RPMI8226 (cell line): ENCODE measurements at regions not wholly inside any gene's neighbourhood (a gene's known extent, or its start where the extent isn't known, plus 50 kb on each side); places are given as distances from the start of the nearest gene placed in this dataset.

ENCODE experiments used
- DNase-seq: peaks from one replicate; pipeline ENCODE4 v3.0.0-alpha.2; 2015

DNA sequence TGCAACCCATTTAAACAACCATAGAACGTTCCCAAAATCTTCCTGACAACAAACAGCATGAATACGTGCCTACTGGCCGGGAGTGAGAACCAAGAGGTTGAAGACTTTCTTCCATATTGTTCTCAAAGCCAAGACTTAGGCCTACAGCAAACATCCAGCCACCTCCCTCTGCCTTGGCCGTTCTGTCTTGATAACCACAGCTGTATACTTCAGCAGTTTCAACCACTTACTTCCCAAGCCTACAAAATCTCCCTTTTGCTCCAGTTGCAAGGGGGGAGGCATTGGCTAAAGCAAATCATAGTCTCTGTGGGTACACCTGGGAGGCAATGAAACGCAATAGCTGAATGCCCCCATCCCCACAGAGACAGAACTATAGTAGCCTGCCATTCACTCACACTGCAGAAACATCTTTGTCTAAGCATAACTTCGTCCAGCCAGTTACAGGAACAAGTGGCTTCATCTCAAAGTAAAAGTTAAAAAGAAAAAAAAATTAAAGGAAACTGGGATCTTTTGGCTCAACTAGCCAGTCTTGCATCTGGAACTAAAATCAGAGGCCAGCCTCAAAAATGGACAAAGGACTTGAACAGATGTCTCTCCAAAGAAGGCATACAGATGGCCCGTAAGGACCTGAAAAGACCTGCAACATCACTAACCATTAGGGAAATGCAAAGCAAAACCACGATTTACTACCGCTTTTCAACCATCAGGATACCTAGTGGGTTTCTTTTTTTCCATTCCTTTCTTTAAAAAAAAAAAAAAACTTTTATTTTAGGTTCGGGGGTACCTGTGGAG is 186.0 kb downstream of the PSMG1 start:
- DNase-seq = no peak

DNA sequence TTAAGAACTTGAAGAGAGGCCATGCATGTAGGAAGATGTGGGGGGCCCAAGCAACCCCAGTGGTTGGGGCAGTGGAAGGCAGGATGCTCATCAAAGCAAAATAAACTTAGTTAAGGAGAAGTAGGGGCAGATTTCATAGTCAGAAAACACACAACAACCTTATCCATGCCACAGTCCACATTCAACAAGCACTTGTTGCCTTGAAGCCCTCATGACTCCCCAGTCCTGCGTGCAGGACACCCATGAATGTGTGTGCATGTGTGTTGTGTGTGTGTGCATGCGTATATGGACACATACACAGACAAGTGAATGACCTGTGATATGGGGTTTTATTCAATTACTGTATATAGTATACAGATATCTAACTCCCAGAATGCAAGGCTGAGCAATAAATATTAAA is 186.9 kb downstream of the PSMG1 start:
- no peak for DNase-seq

DNA sequence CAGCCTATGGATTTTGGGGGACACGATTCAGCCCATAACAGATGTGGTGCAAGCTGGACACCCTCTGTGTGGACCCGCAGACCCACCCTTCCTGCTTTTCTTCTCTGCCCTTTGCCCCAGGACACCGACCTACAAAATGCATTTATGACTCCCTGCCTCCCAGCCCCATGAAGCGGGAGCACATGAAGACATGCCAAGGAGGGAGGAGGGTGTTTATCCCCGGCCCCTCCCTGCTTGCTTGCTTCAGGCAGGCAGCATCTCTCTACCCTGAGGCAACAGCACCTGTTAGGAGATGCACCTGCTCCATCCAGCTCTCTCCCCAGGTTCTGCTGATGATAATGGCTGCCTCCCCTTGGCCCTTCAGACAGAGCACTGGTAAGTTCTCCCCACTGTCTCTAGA is 187.5 kb downstream of the PSMG1 start:
- DNase-seq = peak; percentile 58

DNA sequence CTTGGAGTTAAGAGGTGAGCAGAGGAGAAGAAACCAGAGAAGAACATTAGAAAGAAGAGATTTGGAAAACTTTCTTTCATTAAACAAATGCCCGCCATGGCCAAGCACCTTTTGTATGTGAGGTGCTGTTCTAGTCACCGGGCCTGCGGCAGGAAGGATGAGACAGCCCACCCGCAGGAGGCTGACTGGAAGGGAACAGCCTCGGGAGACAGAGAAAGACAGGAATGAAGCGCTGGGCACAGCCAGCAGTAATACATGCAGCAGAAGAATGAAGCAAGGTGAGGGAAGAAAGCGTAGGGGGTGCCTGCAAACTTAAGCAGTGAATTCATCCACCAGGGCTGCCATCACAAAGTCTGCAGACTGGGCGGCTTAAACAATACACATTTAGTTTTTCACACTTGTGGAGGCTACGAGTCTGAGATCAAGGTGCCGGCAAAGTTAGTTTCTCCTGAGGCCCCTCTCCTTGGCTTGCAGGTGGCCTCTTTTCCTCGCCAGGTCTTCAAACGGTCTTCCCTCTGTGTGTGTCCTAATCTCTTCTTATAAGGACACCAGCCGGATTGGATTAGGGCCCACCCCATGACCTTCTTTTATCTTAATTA is 188.1 kb downstream of the PSMG1 start:
- no peak for DNase-seq

DNA sequence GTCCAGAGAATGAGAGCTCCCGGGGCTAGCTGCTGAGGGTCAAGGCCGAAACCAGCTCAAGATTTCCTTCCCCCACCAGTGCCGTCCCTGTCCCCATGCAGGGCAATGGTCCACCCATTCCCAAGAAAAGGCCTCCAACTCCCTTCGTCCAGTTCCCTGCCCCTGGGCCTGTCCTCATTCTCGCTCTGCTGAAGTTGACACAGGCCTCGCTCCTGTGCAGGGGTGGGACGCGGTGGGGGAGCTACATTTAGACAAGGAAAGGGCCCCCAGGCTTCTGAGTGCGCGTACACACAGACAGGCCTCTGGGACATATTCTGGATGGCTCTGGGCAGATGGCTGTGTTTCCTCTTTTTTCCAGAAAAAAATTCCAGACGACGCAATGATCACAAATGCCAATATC is 188.3 kb downstream of the ETS2 start:
- no peak for DNase-seq

DNA sequence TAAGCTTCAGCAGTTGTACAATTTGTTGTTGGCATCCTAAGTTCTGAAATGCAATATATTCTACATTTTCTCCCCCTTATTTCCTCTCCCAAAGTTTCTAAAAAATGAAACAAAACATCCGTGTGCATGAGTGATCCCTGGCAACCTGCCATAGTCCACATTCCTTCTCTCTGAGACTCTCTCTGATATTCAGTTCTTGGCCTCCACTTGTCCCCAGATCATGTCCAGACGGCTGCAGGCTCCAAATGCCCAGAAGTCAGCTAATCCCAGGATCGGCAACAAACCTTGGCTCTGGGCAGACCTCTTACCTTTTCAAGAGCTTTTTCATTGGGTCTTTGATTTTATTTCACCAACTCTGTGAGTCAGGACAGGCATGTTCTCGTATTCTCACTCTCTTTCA is 187.8 kb downstream of the ETS2 start:
- DNase-seq = peak; percentile 37

DNA sequence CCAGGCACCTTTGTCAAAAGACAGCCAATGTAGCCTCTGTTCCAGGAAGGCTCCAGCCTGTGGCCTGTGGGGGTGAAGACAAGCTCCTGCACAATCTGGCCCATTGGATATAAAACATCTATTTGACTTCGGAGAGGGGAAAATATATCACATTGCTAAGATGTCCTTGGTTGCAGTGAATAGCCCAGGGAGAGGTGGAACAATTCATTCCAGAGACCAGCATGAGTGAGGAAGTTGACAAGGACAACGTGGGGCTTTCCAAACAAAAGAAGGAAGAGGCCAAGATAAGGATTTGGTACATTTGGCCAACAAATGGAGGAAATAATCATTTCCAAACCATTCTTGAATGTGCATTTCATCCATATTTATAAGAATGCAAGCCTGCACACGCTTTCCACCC is 187.0 kb downstream of the ETS2 start:
- DNase-seq = no peak

DNA sequence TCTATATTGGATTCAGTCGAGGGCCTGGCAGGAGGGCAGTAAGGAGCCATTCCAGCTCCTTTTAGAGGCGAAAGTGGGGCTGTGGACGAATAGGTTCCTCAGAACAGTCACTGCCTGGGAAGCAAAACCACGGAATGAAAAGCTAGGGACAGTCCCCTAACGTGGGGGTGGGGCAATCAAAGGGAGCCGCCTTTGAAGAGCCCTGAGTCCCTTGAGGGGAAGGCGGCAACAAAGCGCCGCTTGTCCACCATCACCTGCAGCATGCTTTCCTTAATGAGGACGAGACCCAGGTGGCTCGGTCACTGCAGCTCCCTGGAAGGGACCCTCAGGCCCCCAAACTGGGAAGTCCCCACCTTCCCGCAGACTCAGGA is 184.7 kb downstream of the ETS2 start:
- no peak for DNase-seq

DNA sequence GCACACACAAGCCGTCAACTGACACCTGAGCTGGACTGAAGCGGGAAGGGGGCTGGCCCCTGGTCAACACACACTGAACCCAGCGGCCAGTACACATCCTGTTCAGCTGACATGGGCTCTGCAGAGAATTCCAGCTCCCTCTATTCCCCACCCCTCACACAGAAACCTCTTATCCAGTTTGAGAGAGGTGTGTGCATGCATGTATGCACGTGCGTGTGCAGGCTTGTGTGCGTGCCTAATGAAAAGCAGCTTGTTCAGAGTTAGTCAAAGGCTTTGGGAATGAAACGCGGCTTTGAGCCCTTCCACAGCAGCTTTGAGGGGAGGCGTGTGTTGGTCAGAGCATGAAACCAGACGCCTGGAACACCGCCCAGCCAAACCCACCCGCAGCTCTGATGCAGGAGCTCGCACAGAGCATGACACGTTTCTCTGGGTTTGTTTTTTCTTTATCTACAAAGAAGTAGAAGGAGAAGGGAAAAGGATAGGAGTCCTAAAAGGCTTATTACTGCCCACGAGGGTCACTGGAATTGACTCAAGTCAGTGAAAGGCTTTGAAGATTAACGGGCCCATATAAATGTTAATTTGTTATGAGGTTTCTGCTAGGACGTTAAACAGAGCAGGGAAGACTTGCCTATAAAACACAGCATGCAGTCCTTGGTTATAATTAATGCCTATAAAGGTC is 184.2 kb downstream of the ETS2 start:
- no peak for DNase-seq

DNA sequence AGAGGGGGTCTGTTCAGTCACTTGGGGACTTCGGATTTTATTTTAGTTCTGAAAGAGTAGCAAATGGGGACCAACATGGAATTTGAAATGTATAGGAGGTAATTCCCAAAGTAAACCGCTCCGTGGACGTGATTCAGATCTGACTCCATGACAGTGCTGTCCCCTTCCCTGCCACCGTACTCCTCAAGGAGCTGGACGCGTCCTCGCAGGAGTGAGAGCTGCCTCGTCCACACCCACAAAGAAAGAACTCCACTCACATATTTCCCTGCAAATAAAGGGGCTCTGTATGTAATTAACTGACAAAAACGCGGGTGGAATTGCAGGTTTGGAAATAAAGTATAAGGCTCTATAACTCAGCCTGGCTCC is 183.6 kb downstream of the ETS2 start:
- DNase-seq = no peak

DNA sequence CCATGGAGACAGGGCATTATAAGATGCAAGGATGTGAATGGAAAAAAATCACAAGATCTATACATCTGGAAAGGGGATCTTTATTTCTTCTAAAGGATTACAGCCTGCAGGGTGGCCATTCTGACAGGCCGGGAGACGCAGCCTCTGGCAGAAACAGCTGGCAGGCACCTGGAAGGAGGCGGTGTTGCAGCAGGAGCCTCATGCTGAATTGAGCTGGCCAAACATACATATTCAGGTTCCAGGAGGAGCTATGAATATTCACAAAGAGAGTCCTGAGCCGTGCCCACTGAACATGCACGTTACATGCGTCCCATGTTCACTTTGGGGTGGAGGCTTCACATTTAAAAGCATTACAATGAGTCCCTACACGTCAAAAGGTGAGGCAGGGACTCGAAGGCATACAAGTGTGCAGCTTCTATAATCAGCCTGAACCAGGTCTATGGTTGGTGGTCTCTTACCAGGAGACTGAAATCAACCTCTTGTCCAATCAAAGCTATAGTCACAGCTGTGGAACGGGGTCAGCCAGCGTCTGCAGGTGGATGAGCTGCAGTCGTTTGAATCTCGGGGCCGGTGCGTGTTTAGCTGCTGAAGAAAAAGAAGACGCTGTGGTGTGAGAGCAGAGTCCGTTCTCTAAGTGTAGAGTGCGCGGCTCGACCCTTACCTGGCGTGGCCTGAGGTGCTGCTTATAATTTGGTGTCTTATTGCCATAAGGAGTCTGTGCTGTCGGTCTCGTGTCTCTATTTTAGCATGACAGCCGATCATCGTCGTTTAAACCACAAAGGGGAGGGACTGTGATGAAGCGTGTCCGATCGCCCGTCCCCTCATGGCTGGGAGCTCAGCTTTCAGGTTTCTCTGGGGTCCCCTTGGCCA is 183.0 kb downstream of the ETS2 start:
- peak; percentile 46 for DNase-seq

DNA sequence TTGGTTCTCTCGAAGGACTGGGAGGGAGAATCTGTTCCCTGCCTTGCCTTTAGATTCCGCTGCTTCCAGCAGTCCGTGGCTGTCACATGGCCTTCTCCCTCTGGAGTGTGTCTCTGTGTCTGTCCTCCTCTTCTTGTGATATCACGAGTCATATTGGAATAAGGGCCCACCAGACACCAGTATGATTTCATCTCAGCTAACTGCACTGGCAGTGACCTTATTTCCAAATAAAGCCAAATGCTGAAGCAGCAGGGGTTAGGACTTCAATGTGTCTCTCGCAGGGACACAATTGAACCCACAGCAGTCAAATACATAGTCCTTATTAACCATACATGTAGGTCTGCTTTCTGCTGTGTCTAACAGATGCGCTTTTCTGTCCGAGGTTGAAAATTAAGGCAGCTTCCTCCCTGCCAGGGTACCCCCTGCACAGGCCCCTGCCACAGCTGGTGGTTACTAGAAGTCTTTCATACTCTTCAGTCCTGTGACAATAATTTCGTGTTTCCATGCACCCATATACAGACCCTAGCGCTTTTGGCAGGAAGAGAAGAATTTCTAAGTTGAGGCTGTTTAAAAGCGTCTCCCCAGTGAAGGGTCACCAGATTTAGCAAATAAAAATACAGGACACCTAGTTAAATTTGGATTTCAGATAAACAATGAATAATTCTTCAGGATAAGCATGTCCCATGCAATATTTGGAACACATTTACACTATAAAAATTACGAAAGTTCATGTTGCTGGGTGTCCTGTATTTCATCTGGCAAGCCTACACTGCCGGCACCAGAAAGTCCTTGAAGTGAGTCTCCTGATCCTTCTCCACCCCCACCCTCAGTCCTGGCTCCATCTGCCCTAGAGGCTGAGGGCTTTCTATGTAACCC is 182.1 kb downstream of the ETS2 start:
- DNase-seq = no peak

DNA sequence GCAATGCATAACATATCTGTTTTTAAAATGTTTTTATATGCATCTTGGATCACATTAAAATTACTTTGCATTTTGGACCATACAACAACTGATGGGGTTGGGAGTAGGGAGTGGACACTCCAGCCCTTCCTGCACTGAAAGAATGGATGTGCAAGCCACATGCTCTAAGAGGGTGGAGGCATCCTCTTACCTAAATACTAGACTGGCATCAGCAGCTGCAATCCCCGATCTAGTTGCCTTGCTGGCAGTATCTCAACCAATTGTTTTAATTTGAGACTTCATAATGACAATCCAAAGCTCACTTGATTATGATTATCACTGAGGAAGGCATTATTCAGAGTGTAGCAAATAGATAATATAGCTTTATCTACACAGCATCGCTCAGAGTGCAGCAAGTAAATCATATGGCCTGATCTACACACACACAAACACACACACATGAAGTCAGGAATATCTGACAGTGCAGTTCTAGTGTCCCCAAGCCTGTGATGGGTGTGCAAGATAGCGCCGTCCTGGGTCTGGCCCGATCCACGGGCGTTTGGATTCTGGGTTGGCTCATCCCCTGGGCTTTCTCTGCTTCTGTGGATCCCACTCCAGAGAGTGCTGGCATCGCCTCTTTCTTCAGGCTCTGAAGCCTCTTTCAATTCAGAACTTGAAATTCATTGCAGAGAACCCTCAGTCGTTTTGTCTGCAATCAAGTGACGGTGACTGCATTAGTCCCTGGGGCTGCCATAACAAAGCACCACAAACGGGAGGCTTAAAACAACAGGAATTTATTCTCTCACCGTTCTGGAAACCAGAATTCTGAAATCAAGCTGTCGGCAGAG is 181.3 kb downstream of the ETS2 start:
- no peak for DNase-seq

DNA sequence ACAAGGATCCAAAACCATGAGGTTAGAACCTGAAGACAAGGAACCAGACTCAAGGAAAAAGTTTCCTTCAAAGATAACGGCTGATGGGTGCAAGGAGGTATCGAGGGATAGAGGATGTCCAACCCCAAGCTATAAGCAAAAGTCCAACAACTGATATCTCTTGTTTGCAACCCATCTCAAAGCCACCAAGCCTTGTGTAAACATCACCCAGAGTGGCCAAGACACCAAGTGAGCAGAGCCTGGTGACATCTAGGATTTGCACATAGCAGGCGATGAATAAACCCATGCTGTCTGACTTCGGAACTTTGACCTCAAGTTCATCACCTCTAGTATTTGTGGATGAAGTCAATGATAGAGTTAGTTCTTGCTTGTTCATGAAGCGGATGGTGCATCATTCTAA is 180.7 kb downstream of the ETS2 start:
- DNase-seq = no peak

DNA sequence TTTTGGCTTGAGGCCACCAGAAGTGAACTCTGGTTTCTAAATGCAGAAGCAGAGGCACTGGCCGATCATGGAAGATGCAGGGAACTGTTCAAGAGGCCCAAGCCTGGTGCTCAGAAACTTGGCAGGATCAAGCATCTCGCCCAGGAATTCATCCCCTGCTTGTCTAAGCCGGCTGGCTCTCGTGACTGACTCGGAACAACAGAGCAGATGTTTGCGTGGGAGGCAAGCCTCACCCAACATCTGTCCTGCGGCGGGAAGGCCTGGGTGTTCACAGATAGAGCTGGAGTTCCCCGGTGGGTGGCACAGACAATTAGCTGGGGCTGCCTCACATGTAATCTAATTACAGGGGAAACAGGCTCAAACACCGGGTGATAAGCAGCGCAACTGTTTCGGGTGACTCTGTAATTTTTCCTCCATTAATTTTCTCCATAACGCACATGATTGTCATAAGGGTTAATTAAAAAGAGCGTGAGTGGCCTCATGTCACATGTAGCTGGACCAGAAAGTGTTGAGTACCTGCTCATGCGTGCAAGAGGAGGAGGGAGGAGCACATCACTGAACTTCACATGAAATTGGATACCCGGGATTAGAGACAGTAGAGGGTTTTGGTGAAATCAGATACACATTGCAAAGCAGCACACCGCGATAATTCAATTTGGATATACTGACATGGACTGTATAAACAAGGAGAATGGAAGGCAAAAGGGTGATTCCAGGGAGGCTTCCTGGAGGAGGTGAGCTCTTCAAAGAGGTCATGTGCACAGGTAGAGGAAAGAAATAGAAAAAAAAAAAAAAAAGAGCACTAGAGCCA is 180.0 kb downstream of the ETS2 start:
- DNase-seq = peak; percentile 84

DNA sequence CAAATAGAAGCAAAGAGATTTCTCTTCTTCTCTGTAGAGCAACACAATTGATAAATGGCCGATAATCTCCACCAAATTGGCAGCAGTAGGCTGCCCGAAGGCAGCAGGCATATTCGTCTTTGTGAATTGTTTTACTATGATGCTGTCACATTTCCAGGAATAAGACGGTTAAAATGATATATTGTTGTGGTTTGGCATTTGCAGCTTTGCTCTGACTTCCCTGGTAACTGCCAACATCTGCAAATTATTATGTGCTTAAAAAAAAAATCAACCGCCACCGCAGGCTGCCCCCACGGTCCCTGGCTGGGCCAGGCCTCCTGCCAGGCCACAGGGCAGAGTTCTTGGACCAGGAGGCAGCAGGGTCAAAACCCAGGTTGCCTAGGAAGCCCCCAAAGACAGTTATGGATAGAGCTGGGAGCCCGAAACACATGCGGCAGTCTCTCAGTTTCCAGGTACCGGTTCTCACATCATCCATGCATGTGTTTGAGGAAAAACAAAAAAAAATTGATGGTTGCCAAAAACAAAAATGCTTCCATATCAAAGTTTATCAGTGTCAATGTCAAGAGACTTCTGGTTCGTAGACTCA is 179.3 kb downstream of the ETS2 start:
- peak; percentile 84 for DNase-seq

DNA sequence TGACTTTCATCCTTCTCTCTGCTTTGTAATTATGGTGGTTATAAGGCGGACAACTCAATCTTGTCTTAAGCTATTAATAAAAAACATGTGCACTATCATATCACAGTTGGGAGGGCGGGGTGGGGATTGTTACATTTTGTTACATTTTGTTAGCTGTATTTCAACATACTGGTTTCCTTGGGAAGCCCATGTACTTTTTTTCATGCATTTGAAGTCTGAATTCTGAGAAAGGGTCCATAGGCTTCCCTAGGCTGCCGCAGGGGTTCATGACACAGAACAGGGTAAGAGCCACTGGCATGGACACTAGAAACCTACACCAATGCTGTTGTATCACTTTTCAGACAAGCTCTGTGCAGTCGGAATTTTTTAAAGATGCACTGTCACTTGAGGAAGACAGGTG is 178.8 kb downstream of the ETS2 start:
- DNase-seq = no peak

DNA sequence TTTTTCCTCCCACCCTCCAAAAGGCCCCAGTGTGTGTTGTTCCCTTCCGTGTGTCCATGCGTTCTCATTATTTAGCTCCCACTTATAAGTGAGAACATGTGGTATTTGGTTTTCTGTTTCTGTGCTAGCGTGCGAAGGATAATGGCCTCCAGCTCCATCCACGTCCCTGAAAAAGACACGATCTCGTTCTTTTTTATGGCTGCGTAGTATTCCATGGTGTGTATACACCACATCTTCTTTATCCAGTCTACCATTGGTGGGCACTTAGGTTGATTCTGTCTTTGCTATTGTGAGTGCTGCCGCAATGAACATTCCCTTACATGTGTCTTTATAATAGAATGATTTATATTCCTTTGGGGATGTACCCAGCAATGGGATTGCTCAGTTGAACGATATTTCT is 177.8 kb downstream of the ETS2 start:
- DNase-seq = no peak

DNA sequence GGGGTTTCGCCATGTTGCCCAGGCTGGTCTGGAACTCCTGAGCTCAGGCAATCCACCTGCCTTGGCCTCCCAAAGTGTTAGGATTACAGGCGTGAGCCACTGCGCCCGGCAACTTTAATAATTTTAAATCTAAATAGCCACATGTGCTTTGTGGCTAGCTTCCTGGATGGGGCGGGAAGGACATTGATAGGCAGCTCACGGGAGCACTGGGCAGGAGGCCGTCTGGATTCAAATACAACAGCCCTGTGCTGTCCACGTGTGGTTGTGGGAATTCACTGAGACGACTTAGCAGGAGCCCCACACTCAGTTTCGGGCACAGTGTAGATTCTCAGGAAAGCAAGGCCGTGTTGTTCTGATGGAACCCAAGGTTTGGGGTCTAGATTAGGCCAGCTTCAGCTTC is 177.1 kb downstream of the ETS2 start:
- DNase-seq = no peak

DNA sequence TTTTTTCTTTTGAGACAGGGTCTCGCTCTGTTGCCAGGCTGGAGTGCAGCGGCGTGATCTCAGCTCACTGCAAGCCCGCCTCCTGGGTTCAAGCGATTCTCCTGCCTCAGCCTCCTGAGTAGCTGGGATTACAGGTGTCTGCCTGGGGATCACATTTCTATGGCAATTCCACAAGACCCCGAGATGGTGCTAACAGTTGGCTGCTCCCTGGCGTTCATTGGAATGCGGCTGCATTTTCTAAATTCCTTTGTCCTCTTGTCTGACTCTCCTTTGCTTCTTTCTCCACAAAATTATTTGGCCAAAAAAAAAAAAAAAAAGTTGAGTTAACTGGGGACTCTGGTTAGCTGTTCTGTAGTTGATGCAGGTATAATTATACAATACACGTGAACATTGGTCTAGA is 176.4 kb downstream of the ETS2 start:
- DNase-seq = no peak
